Epithelial cell of esophagus (primary cell): ENCODE measurements at regions not wholly inside any gene's neighbourhood (a gene's known extent, or its start where the extent isn't known, plus 50 kb on each side); places are given as distances from the start of the nearest gene placed in this dataset.
A peak's percentile ranks its signal among the peaks of the same experiment; 100 is the strongest.

Source experiments
- DNase-seq: peaks from one replicate; pipeline ENCODE4 v3.0.0; 2010; ENCODE audit warnings: low read depth
- H3K4me3 ChIP-seq: 2 replicates; pipeline ENCODE4 v1.5.1; 2011; ENCODE audit warnings: mild to moderate bottlenecking, low read length, control low read depth
- TF ChIP-seq, protein P1 (sequence below): IDR thresholded peaks from 2 replicates; pipeline ENCODE4 v1.5.1; 2011; ENCODE audit warnings: low read depth, mild to moderate bottlenecking, low read length, control low read depth, inconsistent platforms; ENCODE audit not compliant: insufficient read depth; ENCODE audit errors: missing control alignments

DNA sequence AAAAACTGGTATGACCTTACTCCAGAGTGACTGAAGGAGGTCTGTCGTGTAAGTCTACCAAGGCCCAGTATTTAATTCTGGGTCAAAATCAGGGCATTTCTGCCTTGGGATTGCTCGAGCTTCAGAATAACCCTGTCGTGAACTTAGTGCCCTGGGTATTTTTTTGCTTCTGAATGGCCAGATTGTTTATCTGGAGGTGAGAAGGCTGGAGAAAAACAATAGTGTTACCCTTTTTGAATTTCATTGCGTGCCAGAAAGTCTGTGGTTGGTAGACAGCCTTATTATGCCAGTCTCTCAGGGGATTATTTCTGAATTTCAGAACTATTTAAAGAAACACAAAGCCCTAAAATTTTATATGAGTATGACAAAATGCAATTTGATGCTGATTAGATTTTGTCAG lies 323.4 kb downstream of the CSNK1G3 start:
- TF ChIP-seq, protein P1, sequence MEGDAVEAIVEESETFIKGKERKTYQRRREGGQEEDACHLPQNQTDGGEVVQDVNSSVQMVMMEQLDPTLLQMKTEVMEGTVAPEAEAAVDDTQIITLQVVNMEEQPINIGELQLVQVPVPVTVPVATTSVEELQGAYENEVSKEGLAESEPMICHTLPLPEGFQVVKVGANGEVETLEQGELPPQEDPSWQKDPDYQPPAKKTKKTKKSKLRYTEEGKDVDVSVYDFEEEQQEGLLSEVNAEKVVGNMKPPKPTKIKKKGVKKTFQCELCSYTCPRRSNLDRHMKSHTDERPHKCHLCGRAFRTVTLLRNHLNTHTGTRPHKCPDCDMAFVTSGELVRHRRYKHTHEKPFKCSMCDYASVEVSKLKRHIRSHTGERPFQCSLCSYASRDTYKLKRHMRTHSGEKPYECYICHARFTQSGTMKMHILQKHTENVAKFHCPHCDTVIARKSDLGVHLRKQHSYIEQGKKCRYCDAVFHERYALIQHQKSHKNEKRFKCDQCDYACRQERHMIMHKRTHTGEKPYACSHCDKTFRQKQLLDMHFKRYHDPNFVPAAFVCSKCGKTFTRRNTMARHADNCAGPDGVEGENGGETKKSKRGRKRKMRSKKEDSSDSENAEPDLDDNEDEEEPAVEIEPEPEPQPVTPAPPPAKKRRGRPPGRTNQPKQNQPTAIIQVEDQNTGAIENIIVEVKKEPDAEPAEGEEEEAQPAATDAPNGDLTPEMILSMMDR: no peak
- no peak for DNase-seq
- no peak overlapping the region for H3K4me3 ChIP-seq

DNA sequence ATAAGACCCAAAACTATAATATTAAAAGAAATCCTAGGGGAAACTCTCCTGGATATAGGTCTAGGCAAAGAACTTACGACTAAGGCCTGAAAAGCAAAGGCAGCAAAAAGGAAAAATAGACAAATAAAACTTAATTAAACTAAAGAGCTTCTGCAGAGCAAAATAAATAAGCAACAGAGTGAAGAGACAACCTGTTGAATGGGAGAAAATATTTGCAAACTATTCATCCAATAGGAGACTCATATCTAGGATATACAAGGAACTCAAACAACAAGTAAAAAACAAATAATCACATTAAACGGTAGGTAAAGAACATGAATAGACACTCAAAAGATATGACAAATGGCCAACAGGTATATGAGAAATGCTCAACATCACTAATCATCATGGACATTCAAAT lies 318.6 kb downstream of the CSNK1G3 start:
- no peak for DNase-seq
- TF ChIP-seq, protein P1: no peak
- H3K4me3 ChIP-seq: no peak overlapping the region

DNA sequence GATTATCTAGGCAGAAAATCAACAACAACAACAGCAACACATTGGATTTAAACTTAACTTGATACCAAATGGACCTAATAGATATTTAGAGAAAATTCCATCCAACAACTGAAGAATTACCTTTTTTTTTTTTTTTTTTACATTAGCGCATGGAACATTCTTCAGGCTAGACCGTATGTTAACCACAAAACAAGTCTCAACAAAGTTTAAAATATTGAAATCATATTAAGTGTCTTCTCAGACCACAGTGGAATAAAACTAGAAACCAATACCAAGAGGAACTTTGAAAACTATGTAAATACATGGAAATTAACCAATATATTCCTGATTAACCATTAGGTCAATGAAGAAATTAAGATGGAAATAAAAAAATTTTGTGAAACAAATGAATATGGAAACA lies 315.8 kb downstream of the CSNK1G3 start:
- TF ChIP-seq, protein P1: no peak
- peak; percentile 50 for DNase-seq
- H3K4me3 ChIP-seq: no peak overlapping the region

DNA sequence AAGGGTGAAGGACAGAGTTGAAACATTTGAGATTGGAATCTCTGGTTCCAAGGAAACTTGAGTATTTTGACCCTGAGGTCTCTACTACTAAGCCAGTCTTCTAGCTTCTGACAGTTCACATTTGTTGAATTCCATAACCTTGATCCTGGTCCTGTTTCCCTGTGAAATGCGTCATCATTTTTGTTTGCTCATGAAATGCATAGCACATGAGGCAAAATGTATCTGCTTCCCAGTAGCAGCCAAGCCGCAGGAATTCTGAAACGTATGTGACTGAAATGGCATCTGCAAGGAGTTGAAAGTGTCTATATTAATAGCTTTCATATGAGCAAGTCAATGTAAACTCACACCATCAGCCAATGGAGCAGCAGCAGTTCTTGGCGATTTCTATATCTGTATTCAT lies 307.9 kb downstream of the CSNK1G3 start:
- DNase-seq: peak; percentile 50
- TF ChIP-seq, protein P1: no peak
- H3K4me3 ChIP-seq: no peak overlapping the region

DNA sequence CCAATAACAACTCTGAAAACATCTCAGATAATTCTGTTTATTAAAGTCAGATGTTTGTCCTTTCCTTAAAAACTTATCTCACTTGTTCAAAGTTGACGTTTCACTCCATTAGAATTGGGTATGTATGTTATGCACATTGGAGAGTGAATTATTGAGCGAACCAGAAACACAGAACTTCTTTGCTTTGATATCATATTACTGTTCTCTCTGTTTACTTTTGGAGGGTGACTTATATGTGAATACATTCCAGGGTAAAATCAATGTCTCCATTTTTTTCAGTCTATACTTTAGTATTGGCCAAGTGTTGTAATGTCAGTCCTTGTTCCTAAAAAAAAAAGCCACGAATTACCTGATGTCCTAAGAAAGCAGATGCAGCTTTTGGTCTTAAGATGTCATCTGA lies 307.4 kb downstream of the CSNK1G3 start:
- DNase-seq: no peak
- H3K4me3 ChIP-seq: no peak overlapping the region
- TF ChIP-seq, protein P1: no peak

DNA sequence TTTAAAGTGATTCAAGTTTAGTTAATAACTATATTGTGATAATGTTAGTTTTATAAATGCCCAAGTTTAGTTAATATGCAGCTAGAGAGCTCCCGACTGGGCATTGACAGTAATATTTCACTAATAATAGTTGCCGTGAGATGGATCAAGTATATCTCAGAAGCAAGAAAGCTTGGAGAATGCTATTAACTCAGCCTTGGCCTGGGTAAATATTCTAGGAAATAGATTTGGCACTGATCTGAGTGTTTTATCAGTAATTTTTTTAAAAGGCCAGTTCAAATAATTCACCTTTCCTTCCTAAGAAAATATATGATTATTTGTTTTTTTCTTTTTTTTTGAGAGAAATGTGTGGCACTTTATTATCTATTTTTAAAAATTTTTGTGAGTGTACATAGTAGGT lies 305.3 kb downstream of the CSNK1G3 start:
- H3K4me3 ChIP-seq: no peak overlapping the region
- no peak for DNase-seq
- TF ChIP-seq, protein P1: no peak

DNA sequence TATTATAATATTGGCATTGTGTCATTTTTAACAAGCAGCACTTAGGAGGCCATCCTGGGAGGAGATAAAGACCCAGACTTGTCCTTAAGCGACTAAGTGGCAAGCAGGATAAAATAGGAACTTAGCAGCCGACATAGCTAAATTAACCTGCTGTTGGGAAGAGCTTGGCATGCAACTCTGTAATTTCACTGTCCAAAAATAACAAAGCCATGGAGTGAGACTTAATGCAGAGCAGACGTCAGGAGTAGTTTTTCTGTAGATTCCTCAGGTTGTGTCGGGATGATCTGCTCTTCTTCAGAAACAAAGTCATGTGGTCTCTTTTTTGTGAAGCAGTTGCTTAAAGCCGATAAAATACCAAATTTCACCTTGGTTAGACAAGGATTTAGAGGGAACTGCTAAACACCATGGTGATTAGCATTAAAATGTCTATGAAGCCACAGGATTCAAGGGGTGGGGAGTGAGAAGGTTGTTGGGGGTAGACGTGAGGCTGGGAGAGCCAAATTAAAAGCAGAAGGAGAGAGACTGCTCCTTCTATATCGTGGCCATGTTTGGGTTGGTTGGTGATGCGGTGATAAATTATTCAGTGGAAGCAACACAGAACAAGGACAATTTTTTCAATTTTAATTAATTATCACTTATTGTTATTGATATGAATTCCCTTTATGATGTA lies 303.0 kb downstream of the CSNK1G3 start:
- DNase-seq: no peak
- TF ChIP-seq, protein P1: no peak
- H3K4me3 ChIP-seq: no peak overlapping the region
